ENCODE measurements at regions not wholly inside any gene's neighbourhood (a gene's known extent, or its start where the extent isn't known, plus 50 kb on each side); places are given as distances from the start of the nearest gene placed in this dataset.
"Not testable (repeated sequence)": the region's sequence is repeated elsewhere in the genome, so short reads cannot be mapped to it uniquely, and the experiment has no call there.

GRCh38 chr7:79997345-79997744 lies 137.3 kb upstream of the GNAI1 start:
- Mint-ChIP-seq H3K27me3 (no peaks in the 10 kb centered on the region), H3K27ac (no peak overlapping the region), H3K4me3 (no peak overlapping the region), H3K9me3 (peaks cover 2% of the 10 kb centered on the region), H3K36me3 (no peaks in the 10 kb centered on the region), H3K4me1 (no peaks in the 10 kb centered on the region)
- DNase-seq (ENCODE audit: low spot score in 2 of 2) = no peak
- no peak for ATAC-seq (ENCODE audit: low read depth)

- not testable (repeated sequence) for H3K4me3 Mint-ChIP-seq; DNase-seq (ENCODE audit: low spot score in 2 of 2); H3K9me3 Mint-ChIP-seq; H3K27me3 Mint-ChIP-seq; H3K27ac Mint-ChIP-seq; H3K36me3 Mint-ChIP-seq; H3K4me1 Mint-ChIP-seq; ATAC-seq (ENCODE audit: low read depth)
Observed at GRCh38 chr7:79995741-79996140, 138.9 kb upstream of the GNAI1 start.

GRCh38 chr7:79988653-79989052 lies 146.0 kb upstream of the GNAI1 start:
- ATAC-seq (ENCODE audit: low read depth) (no peak), DNase-seq (ENCODE audit: low spot score in 2 of 2) (no peak)
- H3K9me3 Mint-ChIP-seq = no peaks in the 10 kb centered on the region
- no peaks in the 10 kb centered on the region for H3K36me3 Mint-ChIP-seq
- no peak overlapping the region for H3K27ac Mint-ChIP-seq
- H3K4me1 Mint-ChIP-seq = no peaks in the 10 kb centered on the region
- no peaks in the 10 kb centered on the region for H3K27me3 Mint-ChIP-seq
- no peak overlapping the region for H3K4me3 Mint-ChIP-seq

- no peak overlapping the region for H3K4me3 Mint-ChIP-seq
- no peak overlapping the region for H3K27ac Mint-ChIP-seq
- ATAC-seq (ENCODE audit: low read depth) = no peak
- no peaks in the 10 kb centered on the region for H3K27me3 Mint-ChIP-seq
- no peaks in the 10 kb centered on the region for H3K4me1 Mint-ChIP-seq
- no peaks in the 10 kb centered on the region for H3K36me3 Mint-ChIP-seq
- H3K9me3 Mint-ChIP-seq = peaks cover 1% of the 10 kb centered on the region
- DNase-seq (ENCODE audit: low spot score in 2 of 2) = no peak
Observed at GRCh38 chr7:79984210-79984609, 150.4 kb upstream of the GNAI1 start.

GRCh38 chr7:79982141-79982770 lies 152.4 kb upstream of the GNAI1 start:
- DNase-seq (ENCODE audit: low spot score in 2 of 2) (no peak), ATAC-seq (ENCODE audit: low read depth) (no peak)
- Mint-ChIP-seq H3K4me3 (no peak overlapping the region), H3K9me3 (peaks cover 1% of the 10 kb centered on the region), H3K27ac (no peak overlapping the region), H3K4me1 (no peaks in the 10 kb centered on the region), H3K27me3 (no peaks in the 10 kb centered on the region), H3K36me3 (no peaks in the 10 kb centered on the region)

- Mint-ChIP-seq H3K4me1 (no peaks in the 10 kb centered on the region), H3K27ac (no peak overlapping the region), H3K36me3 (no peaks in the 10 kb centered on the region), H3K4me3 (no peak overlapping the region), H3K9me3 (peaks cover 1% of the 10 kb centered on the region), H3K27me3 (no peaks in the 10 kb centered on the region)
- DNase-seq (ENCODE audit: low spot score in 2 of 2) (no peak), ATAC-seq (ENCODE audit: low read depth) (no peak)
Observed at GRCh38 chr7:79980376-79980775, 154.3 kb upstream of the GNAI1 start.

- no peak for ATAC-seq (ENCODE audit: low read depth)
- Mint-ChIP-seq H3K4me1 (no peaks in the 10 kb centered on the region), H3K27ac (no peak overlapping the region), H3K27me3 (no peaks in the 10 kb centered on the region), H3K36me3 (no peaks in the 10 kb centered on the region), H3K4me3 (no peak overlapping the region), H3K9me3 (peaks cover 1% of the 10 kb centered on the region)
- DNase-seq (ENCODE audit: low spot score in 2 of 2) = no peak
Observed at GRCh38 chr7:79979437-79979836, 155.2 kb upstream of the GNAI1 start.

GRCh38 chr7:79977481-79977880 lies 157.2 kb upstream of the GNAI1 start:
- H3K36me3 Mint-ChIP-seq = no peaks in the 10 kb centered on the region
- no peaks in the 10 kb centered on the region for H3K4me1 Mint-ChIP-seq
- ATAC-seq (ENCODE audit: low read depth) (no peak), DNase-seq (ENCODE audit: low spot score in 2 of 2) (no peak)
- H3K27me3 Mint-ChIP-seq = no peaks in the 10 kb centered on the region
- no peak overlapping the region for H3K27ac Mint-ChIP-seq
- peaks cover 2% of the 10 kb centered on the region for H3K9me3 Mint-ChIP-seq
- no peak overlapping the region for H3K4me3 Mint-ChIP-seq

GRCh38 chr7:79976711-79977020 lies 158.0 kb upstream of the GNAI1 start:
- H3K36me3 Mint-ChIP-seq; DNase-seq (ENCODE audit: low spot score in 2 of 2); H3K4me1 Mint-ChIP-seq; H3K4me3 Mint-ChIP-seq; H3K27ac Mint-ChIP-seq; H3K27me3 Mint-ChIP-seq; H3K9me3 Mint-ChIP-seq; ATAC-seq (ENCODE audit: low read depth): not testable (repeated sequence)

- not testable (repeated sequence) for H3K9me3 Mint-ChIP-seq; H3K36me3 Mint-ChIP-seq; H3K4me1 Mint-ChIP-seq; ATAC-seq (ENCODE audit: low read depth); DNase-seq (ENCODE audit: low spot score in 2 of 2); H3K27ac Mint-ChIP-seq; H3K27me3 Mint-ChIP-seq; H3K4me3 Mint-ChIP-seq
Observed at GRCh38 chr7:79975986-79976710, 158.5 kb upstream of the GNAI1 start.

GRCh38 chr7:79973455-79973854 lies 161.2 kb upstream of the GNAI1 start:
- Mint-ChIP-seq H3K9me3 (peaks cover 5% of the 10 kb centered on the region), H3K4me1 (no peaks in the 10 kb centered on the region), H3K27ac (no peak overlapping the region), H3K27me3 (no peaks in the 10 kb centered on the region), H3K4me3 (no peak overlapping the region), H3K36me3 (no peaks in the 10 kb centered on the region)
- DNase-seq (ENCODE audit: low spot score in 2 of 2) = no peak
- no peak for ATAC-seq (ENCODE audit: low read depth)

GRCh38 chr7:79971058-79971457 lies 163.6 kb upstream of the GNAI1 start:
- H3K4me3 Mint-ChIP-seq = no peak overlapping the region
- H3K36me3 Mint-ChIP-seq = no peaks in the 10 kb centered on the region
- H3K27ac Mint-ChIP-seq = no peak overlapping the region
- H3K4me1 Mint-ChIP-seq = no peaks in the 10 kb centered on the region
- DNase-seq (ENCODE audit: low spot score in 2 of 2) = no peak
- H3K27me3 Mint-ChIP-seq = no peaks in the 10 kb centered on the region
- peaks cover 5% of the 10 kb centered on the region for H3K9me3 Mint-ChIP-seq
- no peak for ATAC-seq (ENCODE audit: low read depth)

GRCh38 chr7:79968894-79969293 lies 165.7 kb upstream of the GNAI1 start:
- Mint-ChIP-seq H3K36me3 (no peaks in the 10 kb centered on the region), H3K9me3 (peaks cover 5% of the 10 kb centered on the region), H3K27ac (no peak overlapping the region), H3K4me3 (no peak overlapping the region), H3K27me3 (no peaks in the 10 kb centered on the region), H3K4me1 (no peaks in the 10 kb centered on the region)
- no peak for DNase-seq (ENCODE audit: low spot score in 2 of 2)
- no peak for ATAC-seq (ENCODE audit: low read depth)

- H3K36me3 Mint-ChIP-seq = no peaks in the 10 kb centered on the region
- ATAC-seq (ENCODE audit: low read depth) (no peak), DNase-seq (ENCODE audit: low spot score in 2 of 2) (no peak)
- no peaks in the 10 kb centered on the region for H3K4me1 Mint-ChIP-seq
- H3K4me3 Mint-ChIP-seq = no peak overlapping the region
- H3K9me3 Mint-ChIP-seq = peaks cover 5% of the 10 kb centered on the region
- H3K27me3 Mint-ChIP-seq = no peaks in the 10 kb centered on the region
- no peak overlapping the region for H3K27ac Mint-ChIP-seq
Observed at GRCh38 chr7:79968077-79968648, 166.5 kb upstream of the GNAI1 start.

- no peak overlapping the region for H3K4me3 Mint-ChIP-seq
- DNase-seq (ENCODE audit: low spot score in 2 of 2) = no peak
- no peaks in the 10 kb centered on the region for H3K36me3 Mint-ChIP-seq
- H3K27me3 Mint-ChIP-seq = no peaks in the 10 kb centered on the region
- no peak overlapping the region for H3K27ac Mint-ChIP-seq
- ATAC-seq (ENCODE audit: low read depth) = no peak
- no peaks in the 10 kb centered on the region for H3K4me1 Mint-ChIP-seq
- H3K9me3 Mint-ChIP-seq = peaks cover 7% of the 10 kb centered on the region
Observed at GRCh38 chr7:79965946-79966345, 168.7 kb upstream of the GNAI1 start.
